T-cell (primary cell): ENCODE measurements at regions not wholly inside any gene's neighbourhood (a gene's known extent, or its start where the extent isn't known, plus 50 kb on each side); places are given as distances from the start of the nearest gene placed in this dataset.

Experiments
- ATAC-seq, 4 experiments: fragments of 200-7000 bp in 3 of 4; fragments of 150-1000 bp in 1 of 4; cut with Tn5 transposase; replicated peaks in 1 of 4; 1 replicate in 3 of 4; 2 replicates in 1 of 4; pipeline ENCODE4 v1.10.0; 2021; ENCODE audit warnings: moderate library complexity in 3 of 4, mild to moderate bottlenecking in 2 of 4, moderate number of reproducible peaks in 1 of 4
- CTCF ChIA-PET, 2 donors: fragments of 300-600 bp; sonication (Branson Sonifier 250); formaldehyde crosslinking; loops; one replicate each; lab custom pipeline; 2022; ENCODE audit warnings: antibody characterized with exemption in 2 of 2; lab: Charles Lee
- POLR2A ChIA-PET, 2 donors: fragments of 300-600 bp; sonication (Branson Sonifier 250); formaldehyde crosslinking; loops; one replicate each; lab custom pipeline; 2022; ENCODE audit warnings: antibody characterized with exemption in 2 of 2; lab: Charles Lee
- DNase-seq, 35 experiments: peaks; one replicate each; pipeline versions ENCODE4 v3.0.0 to v3.0.0-alpha.2; 2013 to 2023
- H3K27ac ChIP-seq: one replicate; pipeline ENCODE4 v1.5.1; 2013; ENCODE audit warnings: low read length
- H3K27me3 ChIP-seq, 2 experiments: replicated peaks in 1 of 2; 1 replicate in 1 of 2; 2 replicates in 1 of 2; pipeline versions ENCODE4 v1.6.1 to v1.7.0; 2013; ENCODE audit warnings: low read length in 1 of 2, mixed read lengths in 1 of 2; ENCODE audit not compliant: control insufficient read depth in 2 of 2, insufficient read depth in 2 of 2; ENCODE audit errors: extremely low read depth in 1 of 2
- H3K36me3 ChIP-seq, 2 donors: 1 replicate in 1 of 2; 2 replicates in 1 of 2; pipeline versions ENCODE4 v1.6.1 to v1.7.0; 2013; ENCODE audit warnings: low read length in 1 of 2; ENCODE audit not compliant: control insufficient read depth in 2 of 2, insufficient read depth in 1 of 2; ENCODE audit errors: extremely low read depth in 1 of 2
- H3K4me1 ChIP-seq, 2 experiments: 1 replicate in 1 of 2; 2 replicates in 1 of 2; pipeline versions ENCODE4 v1.6.1 to v1.7.0; 2013; ENCODE audit warnings: low read length in 2 of 2, mixed read lengths in 1 of 2; ENCODE audit not compliant: insufficient read depth in 2 of 2, control insufficient read depth in 1 of 2; ENCODE audit errors: extremely low read depth in 1 of 2
- H3K4me3 ChIP-seq, 2 donors: 1 replicate in 1 of 2; 2 replicates in 1 of 2; pipeline versions ENCODE4 v1.5.1 to v1.7.0; 2013; ENCODE audit warnings: mild to moderate bottlenecking in 2 of 2, low read length in 1 of 2, moderate library complexity in 1 of 2; ENCODE audit not compliant: control insufficient read depth in 1 of 2; ENCODE audit errors: extremely low read depth in 1 of 2
- H3K9me3 ChIP-seq: 2 replicates; pipeline ENCODE4 v1.7.0; 2013
- H3K27ac Mint-ChIP-seq, 2 donors: one replicate each; pipeline ENCODE4 v1.8.0; 2020 to 2021; ENCODE audit warnings: mild to moderate bottlenecking in 2 of 2, mixed read lengths in 2 of 2
- H3K27me3 Mint-ChIP-seq, 2 donors: one replicate each; pipeline ENCODE4 v1.8.0; 2021 to 2022; ENCODE audit warnings: mixed read lengths in 2 of 2
- H3K36me3 Mint-ChIP-seq: one replicate; pipeline ENCODE4 v1.8.0; 2021; ENCODE audit warnings: mixed read lengths
- H3K4me1 Mint-ChIP-seq, 3 donors: one replicate each; pipeline ENCODE4 v1.8.0; 2020 to 2022; ENCODE audit warnings: mixed read lengths in 3 of 3, mild to moderate bottlenecking in 1 of 3
- H3K4me3 Mint-ChIP-seq, 3 donors: one replicate each; pipeline ENCODE4 v1.8.0; 2020 to 2022; ENCODE audit warnings: mild to moderate bottlenecking in 3 of 3, mixed read lengths in 3 of 3, moderate library complexity in 3 of 3
- H3K9me3 Mint-ChIP-seq, 3 donors: one replicate each; pipeline ENCODE4 v1.8.0; 2020 to 2022; ENCODE audit warnings: mixed read lengths in 3 of 3
- WGBS: methylation state at CpG from one replicate; pipeline ENCODE4 v1.1.5; 2013; ENCODE audit warnings: missing lambda C conversion rate; ENCODE audit not compliant: insufficient coverage; 5-methylcytosine and 5-hydroxymethylcytosine counted together

DNA sequence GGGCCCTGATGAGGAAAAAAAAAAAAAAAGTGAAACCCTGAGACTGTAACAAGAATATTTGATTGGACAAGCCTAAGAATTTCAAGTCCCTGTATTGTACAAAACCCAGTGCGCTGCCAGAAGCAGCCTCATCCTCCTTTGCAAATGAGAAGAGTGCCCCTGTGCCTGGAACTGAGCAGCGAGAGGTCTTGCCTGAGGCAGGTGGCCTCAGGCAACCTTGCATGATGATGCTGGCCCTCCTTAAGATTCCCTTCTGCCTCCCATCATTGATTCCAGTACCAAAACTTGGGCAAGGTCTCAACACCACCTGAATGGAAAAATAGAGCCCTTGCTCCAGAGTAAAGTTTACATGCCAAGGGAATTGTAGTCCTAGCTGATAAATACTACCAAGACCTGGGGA, 129.6 kb upstream of the RAB4A start:
- peaks cover 0 to 2% of the 10 kb centered on the region in 2 donors for H3K27me3 Mint-ChIP-seq
- DNase-seq (no peak), ATAC-seq (no peak)
- Histone ChIP-seq H3K4me3 (no peak overlapping the region), H3K27me3 (peaks cover 0 to under 1% of the 10 kb centered on the region in 2 experiments), H3K36me3 (no peaks in the 10 kb centered on the region), H3K9me3 (no peaks in the 10 kb centered on the region), H3K4me1 (peaks cover 19 to 32% of the 10 kb centered on the region in 2 experiments), H3K27ac (no peak overlapping the region)
- ChIA-PET CTCF (no interaction called here), POLR2A (no interaction called here)
- no peaks in the 10 kb centered on the region for H3K36me3 Mint-ChIP-seq
- 95% methylated on average over 2 of the region's 2 CpGs for WGBS
- no peaks in the 10 kb centered on the region for H3K9me3 Mint-ChIP-seq
- H3K27ac Mint-ChIP-seq, result no peak overlapping the region
- H3K4me1 Mint-ChIP-seq, result peaks cover 39 to 43% (median 39%) of the 10 kb centered on the region in 3 donors
- H3K4me3 Mint-ChIP-seq, result no peak overlapping the region

DNA sequence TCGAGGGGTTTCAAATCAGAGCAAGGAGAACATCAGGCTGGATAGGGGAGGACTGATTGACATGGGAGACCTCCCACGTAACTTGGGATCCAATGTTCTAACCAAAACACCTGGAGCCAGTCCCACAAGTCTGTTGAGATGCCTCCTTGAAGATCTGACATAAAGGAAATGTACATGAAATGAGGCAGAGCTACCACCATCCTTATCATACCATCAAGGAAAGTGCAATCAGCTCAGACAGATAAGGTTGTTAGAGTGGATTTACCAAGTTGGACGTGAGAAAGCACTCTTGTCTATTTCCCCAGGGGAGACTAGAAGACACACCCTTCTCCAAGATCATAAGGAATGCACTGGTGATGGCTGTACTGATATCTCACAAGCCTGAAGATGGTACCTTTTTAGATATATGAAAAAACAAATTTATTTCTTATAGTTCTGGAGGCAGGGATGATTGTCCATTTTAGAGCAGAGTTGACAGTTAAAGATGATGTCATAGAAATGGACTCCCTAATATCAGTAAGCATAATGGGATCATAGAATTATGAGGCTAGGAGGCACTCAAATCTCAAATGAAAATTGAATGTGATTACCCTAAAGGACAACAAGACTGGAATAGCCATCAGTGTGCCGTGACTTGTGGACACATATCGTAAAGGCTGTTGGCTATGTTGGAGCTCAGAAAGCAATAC, 129.1 kb upstream of the RAB4A start:
- Mint-ChIP-seq H3K4me1 (peaks cover 34 to 37% (median 37%) of the 10 kb centered on the region in 3 donors), H3K36me3 (peaks cover 2% of the 10 kb centered on the region), H3K4me3 (no peak overlapping the region), H3K27me3 (peaks cover 3 to 5% of the 10 kb centered on the region in 2 donors), H3K27ac (no peak overlapping the region), H3K9me3 (no peaks in the 10 kb centered on the region)
- DNase-seq (no peak), ATAC-seq (no peak)
- Histone ChIP-seq H3K27ac (no peak overlapping the region), H3K9me3 (no peaks in the 10 kb centered on the region), H3K4me1 (peaks cover 15 to 26% of the 10 kb centered on the region in 2 experiments), H3K4me3 (no peak overlapping the region), H3K27me3 (peaks cover 0 to 6% of the 10 kb centered on the region in 2 experiments), H3K36me3 (no peaks in the 10 kb centered on the region)
- 93% methylated on average over 3 of the region's 5 CpGs for WGBS
- POLR2A ChIA-PET, result no interaction called here
- CTCF ChIA-PET, result no interaction called here

DNA sequence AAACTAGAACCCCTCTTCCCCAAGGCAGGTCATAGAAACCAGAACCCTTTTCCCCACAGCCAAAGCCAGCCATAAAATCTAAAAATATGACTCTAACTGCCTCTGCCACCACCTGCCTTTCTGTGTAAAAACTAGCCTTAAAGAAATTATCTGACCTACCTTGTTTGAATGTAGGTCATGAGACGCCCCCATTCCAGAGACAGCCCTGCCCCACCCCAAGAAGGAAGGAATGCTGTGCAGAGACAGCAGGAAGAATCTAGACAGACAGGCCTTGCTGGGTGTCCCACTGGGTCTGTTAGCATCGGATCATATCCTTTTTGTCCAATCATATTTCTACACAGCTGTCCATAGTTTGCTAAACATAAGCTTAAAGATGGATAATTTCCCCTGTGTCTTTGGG, 128.4 kb upstream of the RAB4A start:
- Mint-ChIP-seq H3K27me3 (peaks cover 6 to 7% of the 10 kb centered on the region in 2 donors), H3K36me3 (peaks cover 3% of the 10 kb centered on the region), H3K27ac (no peak overlapping the region), H3K4me1 (peaks cover 27 to 35% (median 31%) of the 10 kb centered on the region in 3 donors), H3K9me3 (no peaks in the 10 kb centered on the region), H3K4me3 (no peak overlapping the region)
- DNase-seq, result no peak
- peaks cover 0 to 10% of the 10 kb centered on the region in 2 experiments for H3K27me3 ChIP-seq
- H3K4me1 ChIP-seq, result peaks cover 10 to 20% of the 10 kb centered on the region in 2 experiments
- H3K4me3 ChIP-seq, result no peak overlapping the region
- 100% methylated on average over 1 of the region's 2 CpGs for WGBS
- CTCF ChIA-PET, result no interaction called here
- no peaks in the 10 kb centered on the region for H3K36me3 ChIP-seq
- POLR2A ChIA-PET, result no interaction called here
- no peak overlapping the region for H3K27ac ChIP-seq
- H3K9me3 ChIP-seq, result no peaks in the 10 kb centered on the region
- ATAC-seq, result no peak

DNA sequence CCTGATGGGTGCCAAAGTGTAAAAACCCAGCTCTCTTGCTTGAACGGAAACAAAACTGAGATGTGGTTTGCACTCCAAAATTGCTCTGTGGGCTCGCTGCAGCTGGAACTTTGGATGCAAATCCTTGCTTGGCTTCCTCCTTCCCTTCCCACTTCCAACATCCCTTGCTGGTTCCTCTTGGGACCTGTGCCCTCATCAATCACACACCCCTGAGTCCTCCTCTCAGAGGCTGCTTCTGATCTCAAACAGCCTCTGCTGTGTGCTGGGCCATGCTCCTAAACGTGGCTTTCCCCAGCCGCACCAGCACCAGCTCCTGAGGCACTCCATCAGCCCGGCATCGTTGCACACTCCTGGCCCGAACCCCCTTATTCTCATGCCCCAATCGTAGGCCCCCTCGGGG, 124.3 kb upstream of the RAB4A start:
- WGBS, result 74% methylated on average over 9 of the region's 9 CpGs
- POLR2A ChIA-PET, result interaction anchor here in 1 of 2 donors (0.6 kb wide), 1 partner anchor 19 kb away, joined by 3 read pairs; no protein-coding TSS in a partner anchor

DNA sequence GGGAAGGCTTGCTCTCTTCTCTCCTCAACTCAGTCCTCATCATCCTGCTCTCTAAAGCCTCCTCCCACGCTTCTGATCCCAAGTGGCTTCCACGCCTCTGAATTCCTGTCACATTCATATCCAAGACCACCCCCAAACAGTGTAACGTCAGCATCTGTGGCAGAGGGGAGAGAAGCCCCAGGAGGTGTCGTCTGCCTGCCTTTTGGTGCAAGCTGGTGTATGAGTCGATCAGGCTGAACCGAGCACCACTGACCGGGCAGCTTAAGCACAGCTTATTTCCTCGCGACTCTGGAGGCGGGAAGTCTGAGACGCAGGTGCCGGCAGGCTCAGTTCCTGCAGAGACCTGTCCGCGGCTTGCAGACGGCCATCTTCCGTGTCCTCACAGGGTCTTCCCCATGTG, 123.8 kb upstream of the RAB4A start:
- no peak overlapping the region for H3K4me3 ChIP-seq
- Mint-ChIP-seq H3K4me1 (peaks cover 0 to 7% (median 2%) of the 10 kb centered on the region in 3 donors), H3K4me3 (no peak overlapping the region), H3K27ac (no peak overlapping the region), H3K36me3 (peaks cover 3% of the 10 kb centered on the region), H3K9me3 (no peaks in the 10 kb centered on the region), H3K27me3 (peaks cover 6 to 7% of the 10 kb centered on the region in 2 donors)
- WGBS, result 80% methylated on average over 13 of the region's 16 CpGs
- POLR2A ChIA-PET, result interaction anchor here in 1 of 2 donors (0.6 kb wide), 1 partner anchor 19 kb away, joined by 3 read pairs; no protein-coding TSS in a partner anchor
- H3K4me1 ChIP-seq, result no peaks in the 10 kb centered on the region
- ATAC-seq, result no peak
- no peaks in the 10 kb centered on the region for H3K9me3 ChIP-seq
- no peaks in the 10 kb centered on the region for H3K36me3 ChIP-seq
- no peak for DNase-seq
- CTCF ChIA-PET, result no interaction called here
- H3K27ac ChIP-seq, result no peak overlapping the region
- H3K27me3 ChIP-seq, result peaks cover 0 to 14% of the 10 kb centered on the region in 2 experiments

More for the DNA sequence above, 124.3 kb upstream of the RAB4A start:
- CTCF ChIA-PET, result no interaction called here
- Histone ChIP-seq H3K4me1 (no peaks in the 10 kb centered on the region), H3K27me3 (peaks cover 0 to 14% of the 10 kb centered on the region in 2 experiments), H3K4me3 (no peak overlapping the region), H3K27ac (no peak overlapping the region), H3K9me3 (no peaks in the 10 kb centered on the region), H3K36me3 (no peaks in the 10 kb centered on the region)
- H3K9me3 Mint-ChIP-seq, result no peaks in the 10 kb centered on the region
- no peak overlapping the region for H3K4me3 Mint-ChIP-seq
- peaks cover 3% of the 10 kb centered on the region for H3K36me3 Mint-ChIP-seq
- ATAC-seq (no peak), DNase-seq (no peak)
- H3K27me3 Mint-ChIP-seq, result peaks cover 6 to 7% of the 10 kb centered on the region in 2 donors
- H3K4me1 Mint-ChIP-seq, result peaks cover 0 to 7% (median 2%) of the 10 kb centered on the region in 3 donors
- no peak overlapping the region for H3K27ac Mint-ChIP-seq

DNA sequence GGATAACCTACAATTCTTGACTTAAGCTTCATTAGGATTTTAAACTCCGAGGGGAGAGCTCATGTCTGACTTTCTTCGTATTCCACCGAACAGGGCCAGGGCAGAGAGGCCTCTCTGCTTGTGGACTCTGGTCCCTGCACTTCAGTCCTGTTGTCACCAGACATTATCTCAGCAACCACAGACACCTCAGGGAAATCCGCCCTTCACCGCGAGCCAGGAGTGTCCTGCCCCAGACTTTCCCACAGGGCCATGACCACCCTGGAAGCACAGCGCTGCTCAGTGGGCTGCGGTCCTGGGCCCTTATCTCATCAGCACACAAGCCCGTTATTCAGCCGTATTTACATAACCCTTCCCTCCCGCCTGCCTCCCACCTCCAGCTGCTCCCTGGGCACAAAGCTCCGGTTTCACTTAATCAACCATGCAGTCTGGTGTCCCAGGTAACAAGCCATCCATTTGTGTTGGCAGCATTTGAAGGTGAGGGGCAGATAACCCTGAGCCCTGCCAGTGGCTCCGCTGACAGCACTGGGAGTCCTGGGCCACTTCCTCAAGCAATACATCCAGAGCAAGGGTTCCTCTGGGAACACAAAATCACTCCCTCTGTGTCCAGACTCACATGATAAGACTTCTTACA, 122.8 kb upstream of the RAB4A start:
- H3K4me3 ChIP-seq, result no peak overlapping the region
- peak in 1 of 4 experiments; percentile 24 for ATAC-seq
- Mint-ChIP-seq H3K36me3 (peaks cover 3% of the 10 kb centered on the region), H3K4me3 (no peak overlapping the region), H3K27me3 (peaks cover 6 to 7% of the 10 kb centered on the region in 2 donors), H3K4me1 (peaks cover 0 to 7% (median 0%) of the 10 kb centered on the region in 3 donors), H3K27ac (no peak overlapping the region), H3K9me3 (no peaks in the 10 kb centered on the region)
- H3K27ac ChIP-seq, result no peak overlapping the region
- no peaks in the 10 kb centered on the region for H3K9me3 ChIP-seq
- 61% methylated on average over 9 of the region's 13 CpGs for WGBS
- peaks cover 0 to 1% of the 10 kb centered on the region in 2 experiments for H3K4me1 ChIP-seq
- DNase-seq, result no peak
- ChIA-PET POLR2A (no interaction called here), CTCF (no interaction called here)
- H3K27me3 ChIP-seq, result peaks cover 0 to 14% of the 10 kb centered on the region in 2 experiments
- H3K36me3 ChIP-seq, result no peaks in the 10 kb centered on the region
